Endothelial cell (in vitro differentiated cells): ENCODE measurements at regions not wholly inside any gene's neighbourhood (a gene's known extent, or its start where the extent isn't known, plus 50 kb on each side); places are given as distances from the start of the nearest gene placed in this dataset.

Experiments
- DNase-seq: peaks from one replicate; pipeline ENCODE4 v3.0.0; 2021; ENCODE audit warnings: low spot score
- H3K27ac Mint-ChIP-seq: one replicate; pipeline ENCODE4 v1.8.0; 2021; ENCODE audit warnings: mixed read lengths, inconsistent platforms; ENCODE audit not compliant: unreplicated experiment
- H3K27me3 Mint-ChIP-seq: one replicate; pipeline ENCODE4 v1.8.0; 2021; ENCODE audit warnings: mild to moderate bottlenecking, moderate library complexity, mixed read lengths, inconsistent platforms; ENCODE audit not compliant: unreplicated experiment
- H3K36me3 Mint-ChIP-seq: one replicate; pipeline ENCODE4 v1.8.0; 2021; ENCODE audit warnings: mild to moderate bottlenecking, low read depth, mixed read lengths, inconsistent platforms; ENCODE audit not compliant: unreplicated experiment
- H3K4me1 Mint-ChIP-seq: one replicate; pipeline ENCODE4 v1.8.0; 2021; ENCODE audit warnings: mild to moderate bottlenecking, mixed read lengths, inconsistent platforms; ENCODE audit not compliant: unreplicated experiment
- H3K4me3 Mint-ChIP-seq: one replicate; pipeline ENCODE4 v1.8.0; 2021; ENCODE audit warnings: mild to moderate bottlenecking, mixed read lengths, inconsistent platforms; ENCODE audit not compliant: unreplicated experiment
- H3K9me3 Mint-ChIP-seq: one replicate; pipeline ENCODE4 v1.8.0; 2021; ENCODE audit warnings: mixed read lengths, inconsistent platforms; ENCODE audit not compliant: unreplicated experiment
- TF ChIP-seq, protein P1 (sequence below): fragments of 200-600 bp; sonication (generic); IDR thresholded peaks from one replicate; pipeline ENCODE4 v1.5.0; 2021; ENCODE audit warnings: antibody characterized with exemption; ENCODE audit not compliant: unreplicated experiment

DNA sequence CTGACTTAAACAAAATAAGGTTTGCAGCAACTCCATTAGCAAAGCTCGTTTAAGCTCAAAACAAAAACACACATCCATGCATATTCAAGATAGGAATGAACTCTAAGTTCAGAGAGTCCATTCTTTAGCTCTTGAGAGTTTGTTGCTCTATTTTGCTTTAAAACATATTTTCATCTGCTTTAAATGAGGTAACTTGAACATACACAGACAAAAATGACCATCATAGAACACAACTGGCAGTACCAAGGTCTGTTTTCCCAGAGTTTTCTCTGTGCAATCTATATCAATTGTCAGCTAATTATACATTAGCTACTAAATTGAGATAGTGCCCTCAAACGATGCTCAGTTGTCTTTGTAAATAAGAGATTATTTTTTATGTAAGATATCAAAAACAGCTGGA, 423.2 kb upstream of the ANO3 start:
- Mint-ChIP-seq H3K9me3 (no peaks in the 10 kb centered on the region), H3K36me3 (no peaks in the 10 kb centered on the region), H3K4me3 (no peak overlapping the region), H3K27ac (no peak overlapping the region), H3K4me1 (no peaks in the 10 kb centered on the region), H3K27me3 (no peaks in the 10 kb centered on the region)
- no peak for DNase-seq
- TF ChIP-seq, protein P1, sequence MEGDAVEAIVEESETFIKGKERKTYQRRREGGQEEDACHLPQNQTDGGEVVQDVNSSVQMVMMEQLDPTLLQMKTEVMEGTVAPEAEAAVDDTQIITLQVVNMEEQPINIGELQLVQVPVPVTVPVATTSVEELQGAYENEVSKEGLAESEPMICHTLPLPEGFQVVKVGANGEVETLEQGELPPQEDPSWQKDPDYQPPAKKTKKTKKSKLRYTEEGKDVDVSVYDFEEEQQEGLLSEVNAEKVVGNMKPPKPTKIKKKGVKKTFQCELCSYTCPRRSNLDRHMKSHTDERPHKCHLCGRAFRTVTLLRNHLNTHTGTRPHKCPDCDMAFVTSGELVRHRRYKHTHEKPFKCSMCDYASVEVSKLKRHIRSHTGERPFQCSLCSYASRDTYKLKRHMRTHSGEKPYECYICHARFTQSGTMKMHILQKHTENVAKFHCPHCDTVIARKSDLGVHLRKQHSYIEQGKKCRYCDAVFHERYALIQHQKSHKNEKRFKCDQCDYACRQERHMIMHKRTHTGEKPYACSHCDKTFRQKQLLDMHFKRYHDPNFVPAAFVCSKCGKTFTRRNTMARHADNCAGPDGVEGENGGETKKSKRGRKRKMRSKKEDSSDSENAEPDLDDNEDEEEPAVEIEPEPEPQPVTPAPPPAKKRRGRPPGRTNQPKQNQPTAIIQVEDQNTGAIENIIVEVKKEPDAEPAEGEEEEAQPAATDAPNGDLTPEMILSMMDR = no peak

DNA sequence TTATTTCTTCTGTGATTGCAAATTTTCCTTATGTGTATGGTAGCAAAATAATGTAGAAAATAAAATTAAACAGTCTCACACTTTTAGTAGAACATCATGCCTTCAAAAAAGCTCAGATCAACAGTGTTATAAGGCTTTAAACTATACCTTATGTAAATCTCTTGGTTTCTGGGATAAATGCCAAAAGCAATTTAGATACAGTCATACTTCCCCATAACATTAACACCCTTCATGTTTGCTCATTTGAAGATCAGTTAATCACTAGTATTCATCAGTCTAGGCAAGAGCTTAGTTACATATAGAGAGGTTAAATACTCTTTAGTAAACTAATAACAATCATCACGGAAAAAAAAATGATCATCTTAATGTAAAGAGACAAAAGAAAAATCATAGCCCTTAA, 421.8 kb upstream of the ANO3 start:
- no peak overlapping the region for H3K4me3 Mint-ChIP-seq
- no peak for DNase-seq
- no peaks in the 10 kb centered on the region for H3K9me3 Mint-ChIP-seq
- no peaks in the 10 kb centered on the region for H3K36me3 Mint-ChIP-seq
- H3K4me1 Mint-ChIP-seq = no peaks in the 10 kb centered on the region
- H3K27ac Mint-ChIP-seq = no peak overlapping the region
- H3K27me3 Mint-ChIP-seq = no peaks in the 10 kb centered on the region
- TF ChIP-seq, protein P1 = no peak

DNA sequence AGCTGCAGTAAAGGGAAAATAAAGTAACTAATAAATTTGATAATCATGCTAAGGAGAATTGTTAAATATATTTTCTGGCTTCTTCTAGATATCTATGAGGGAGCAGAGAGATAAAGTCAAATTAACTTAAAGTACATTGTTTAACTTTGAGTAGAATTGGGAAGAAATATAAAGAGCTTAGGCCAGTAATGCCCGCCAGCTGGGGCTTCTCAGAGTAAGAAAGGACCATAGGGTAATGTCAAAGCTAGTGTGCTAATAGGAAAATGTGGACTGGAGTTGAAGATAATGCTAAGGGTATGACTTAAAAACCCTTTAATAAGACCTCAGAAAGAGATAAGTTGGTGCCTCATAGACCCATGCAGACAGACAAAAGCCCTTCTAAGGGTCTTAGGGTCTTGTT, 411.6 kb upstream of the ANO3 start:
- no peak overlapping the region for H3K4me3 Mint-ChIP-seq
- H3K27ac Mint-ChIP-seq = no peak overlapping the region
- H3K9me3 Mint-ChIP-seq = peaks cover 6% of the 10 kb centered on the region
- no peaks in the 10 kb centered on the region for H3K27me3 Mint-ChIP-seq
- no peak for DNase-seq
- no peaks in the 10 kb centered on the region for H3K36me3 Mint-ChIP-seq
- TF ChIP-seq, protein P1 = no peak
- H3K4me1 Mint-ChIP-seq = no peaks in the 10 kb centered on the region

DNA sequence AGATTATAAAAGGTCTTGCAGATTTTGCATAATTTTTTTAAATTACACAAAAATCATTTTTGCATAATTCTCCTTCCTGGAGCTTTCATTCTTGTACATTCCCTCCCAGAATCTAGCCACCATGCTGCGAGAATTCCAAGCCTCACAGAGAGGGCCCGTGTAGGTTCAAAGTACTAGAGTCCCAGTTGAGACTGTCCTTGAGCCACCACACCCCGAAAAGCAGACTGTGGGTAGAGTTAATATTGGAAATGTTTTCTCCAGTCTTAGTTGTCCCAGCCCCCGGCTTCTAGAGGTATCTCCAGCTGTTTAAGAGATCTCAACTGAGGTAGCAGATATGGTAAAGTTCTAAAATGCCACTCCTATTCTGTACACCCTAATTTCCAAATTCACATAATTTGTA, 407.3 kb upstream of the ANO3 start:
- Mint-ChIP-seq H3K36me3 (no peaks in the 10 kb centered on the region), H3K27me3 (no peaks in the 10 kb centered on the region)

DNA sequence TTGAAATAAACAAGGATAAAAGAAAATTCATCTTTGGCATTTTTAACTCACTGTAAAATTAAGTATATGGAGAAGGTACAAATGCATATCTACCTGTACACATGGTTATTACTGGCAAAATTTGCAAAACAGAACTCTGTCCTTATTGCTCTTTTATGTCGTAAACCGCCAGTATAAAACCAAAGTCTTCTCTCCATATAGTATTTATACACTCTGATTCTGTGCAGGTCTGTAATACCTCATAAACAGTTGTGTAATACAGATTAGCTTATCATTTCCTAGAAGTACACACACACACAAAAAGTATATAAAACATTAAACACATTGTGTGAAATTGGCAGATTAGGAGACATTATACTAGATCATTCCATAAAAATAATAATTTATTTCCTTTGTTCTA, 406.6 kb upstream of the ANO3 start:
- Mint-ChIP-seq H3K27me3 (no peaks in the 10 kb centered on the region), H3K4me3 (no peak overlapping the region), H3K9me3 (peaks cover 6% of the 10 kb centered on the region), H3K36me3 (no peaks in the 10 kb centered on the region), H3K4me1 (peaks cover 5% of the 10 kb centered on the region), H3K27ac (no peak overlapping the region)
- TF ChIP-seq, protein P1 = no peak
- DNase-seq = no peak

More for the DNA sequence above, 407.3 kb upstream of the ANO3 start:
- peaks cover 6% of the 10 kb centered on the region for H3K9me3 Mint-ChIP-seq
- H3K4me1 Mint-ChIP-seq = peaks cover 5% of the 10 kb centered on the region
- no peak overlapping the region for H3K27ac Mint-ChIP-seq
- TF ChIP-seq, protein P1 = no peak
- DNase-seq = no peak
- H3K4me3 Mint-ChIP-seq = no peak overlapping the region
